SK-N-MC (cell line): ENCODE measurements at regions not wholly inside any gene's neighbourhood (a gene's known extent, or its start where the extent isn't known, plus 50 kb on each side); places are given as distances from the start of the nearest gene placed in this dataset.

ENCODE experiments used
- EZH2 ChIP-seq: fragments of 200-600 bp; sonication (generic); IDR thresholded peaks from one replicate; pipeline ENCODE4 v1.6.1; 2017; ENCODE audit warnings: antibody characterized with exemption
- POLR2AphosphoS5 ChIP-seq: IDR thresholded peaks from 2 replicates; pipeline ENCODE4 v1.6.1; 2012; ENCODE audit warnings: mild to moderate bottlenecking, low read depth, low read length, borderline replicate concordance

GRCh38 chr14:89473569-89473968 is 56.5 kb upstream of the FOXN3 start:
- TF ChIP-seq POLR2AphosphoS5 (no peak), EZH2 (no peak)
